ENCODE measurements at regions not wholly inside any gene's neighbourhood (a gene's known extent, or its start where the extent isn't known, plus 50 kb on each side); places are given as distances from the start of the nearest gene placed in this dataset.

DNA sequence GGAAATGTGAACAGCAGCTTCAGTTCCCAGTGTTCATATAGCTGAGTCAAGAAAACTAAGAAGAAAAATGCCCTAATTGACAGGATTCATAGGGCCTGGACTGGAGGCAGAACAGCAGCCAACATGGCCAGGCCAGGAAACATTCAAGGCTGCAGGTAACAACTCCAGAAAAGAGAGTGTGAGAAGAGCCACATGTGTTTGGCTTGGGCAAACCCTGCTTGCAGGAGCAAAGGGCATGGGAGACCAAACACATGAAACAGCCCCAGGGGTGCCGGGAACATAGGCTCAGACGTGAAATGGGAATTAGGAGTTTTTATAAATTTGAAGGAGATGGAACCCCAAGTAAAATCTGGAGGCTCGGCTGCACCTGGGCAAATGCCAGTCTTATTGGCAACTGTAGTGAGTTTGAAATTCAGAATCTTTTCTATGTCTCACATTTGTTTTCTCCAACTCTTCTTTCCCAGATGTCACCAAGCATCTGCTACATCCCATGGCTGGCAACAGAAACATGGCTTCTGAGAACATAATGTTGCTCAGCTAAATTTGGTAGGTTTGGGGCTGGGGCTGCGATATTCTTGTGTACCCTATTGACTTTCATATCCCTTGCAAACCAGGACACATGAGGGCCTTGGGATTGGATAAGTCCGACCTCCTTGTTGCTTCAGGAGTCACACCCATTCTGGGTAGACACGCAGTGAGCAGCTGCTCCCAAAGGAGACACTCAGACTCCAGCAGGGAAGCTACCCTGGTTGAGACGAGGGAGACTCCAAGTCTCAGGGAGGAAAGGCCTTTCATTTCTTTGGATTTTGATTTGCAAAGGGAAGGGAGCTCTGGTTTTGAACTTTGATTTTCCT lies 98.9 kb upstream of the CLSTN2 start:
- TF ChIP-seq, protein P1, sequence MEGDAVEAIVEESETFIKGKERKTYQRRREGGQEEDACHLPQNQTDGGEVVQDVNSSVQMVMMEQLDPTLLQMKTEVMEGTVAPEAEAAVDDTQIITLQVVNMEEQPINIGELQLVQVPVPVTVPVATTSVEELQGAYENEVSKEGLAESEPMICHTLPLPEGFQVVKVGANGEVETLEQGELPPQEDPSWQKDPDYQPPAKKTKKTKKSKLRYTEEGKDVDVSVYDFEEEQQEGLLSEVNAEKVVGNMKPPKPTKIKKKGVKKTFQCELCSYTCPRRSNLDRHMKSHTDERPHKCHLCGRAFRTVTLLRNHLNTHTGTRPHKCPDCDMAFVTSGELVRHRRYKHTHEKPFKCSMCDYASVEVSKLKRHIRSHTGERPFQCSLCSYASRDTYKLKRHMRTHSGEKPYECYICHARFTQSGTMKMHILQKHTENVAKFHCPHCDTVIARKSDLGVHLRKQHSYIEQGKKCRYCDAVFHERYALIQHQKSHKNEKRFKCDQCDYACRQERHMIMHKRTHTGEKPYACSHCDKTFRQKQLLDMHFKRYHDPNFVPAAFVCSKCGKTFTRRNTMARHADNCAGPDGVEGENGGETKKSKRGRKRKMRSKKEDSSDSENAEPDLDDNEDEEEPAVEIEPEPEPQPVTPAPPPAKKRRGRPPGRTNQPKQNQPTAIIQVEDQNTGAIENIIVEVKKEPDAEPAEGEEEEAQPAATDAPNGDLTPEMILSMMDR (IDR thresholded peaks at IDR 0.05), result no peak
- no peak for TF ChIP-seq ATF6 (CRISPR knock-in tag; IDR thresholded peaks at IDR 0.05)
- no peak for TF ChIP-seq JUN (CRISPR knock-in tag; IDR thresholded peaks at IDR 0.05)
- no peak for TF ChIP-seq CBFB (CRISPR knock-in tag; IDR thresholded peaks at IDR 0.05; ENCODE audit: low read depth)
- no peak for TF ChIP-seq MAX (CRISPR knock-in tag; IDR thresholded peaks at IDR 0.05)
- TF ChIP-seq, protein P2, sequence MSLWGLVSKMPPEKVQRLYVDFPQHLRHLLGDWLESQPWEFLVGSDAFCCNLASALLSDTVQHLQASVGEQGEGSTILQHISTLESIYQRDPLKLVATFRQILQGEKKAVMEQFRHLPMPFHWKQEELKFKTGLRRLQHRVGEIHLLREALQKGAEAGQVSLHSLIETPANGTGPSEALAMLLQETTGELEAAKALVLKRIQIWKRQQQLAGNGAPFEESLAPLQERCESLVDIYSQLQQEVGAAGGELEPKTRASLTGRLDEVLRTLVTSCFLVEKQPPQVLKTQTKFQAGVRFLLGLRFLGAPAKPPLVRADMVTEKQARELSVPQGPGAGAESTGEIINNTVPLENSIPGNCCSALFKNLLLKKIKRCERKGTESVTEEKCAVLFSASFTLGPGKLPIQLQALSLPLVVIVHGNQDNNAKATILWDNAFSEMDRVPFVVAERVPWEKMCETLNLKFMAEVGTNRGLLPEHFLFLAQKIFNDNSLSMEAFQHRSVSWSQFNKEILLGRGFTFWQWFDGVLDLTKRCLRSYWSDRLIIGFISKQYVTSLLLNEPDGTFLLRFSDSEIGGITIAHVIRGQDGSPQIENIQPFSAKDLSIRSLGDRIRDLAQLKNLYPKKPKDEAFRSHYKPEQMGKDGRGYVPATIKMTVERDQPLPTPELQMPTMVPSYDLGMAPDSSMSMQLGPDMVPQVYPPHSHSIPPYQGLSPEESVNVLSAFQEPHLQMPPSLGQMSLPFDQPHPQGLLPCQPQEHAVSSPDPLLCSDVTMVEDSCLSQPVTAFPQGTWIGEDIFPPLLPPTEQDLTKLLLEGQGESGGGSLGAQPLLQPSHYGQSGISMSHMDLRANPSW (CRISPR knock-in tag; conservative IDR thresholded peaks at IDR 0.05; ENCODE audit: low read depth), result no peak
- no peak for TF ChIP-seq FOXJ3 (CRISPR knock-in tag; IDR thresholded peaks at IDR 0.05; ENCODE audit: borderline replicate concordance)

Measured in WTC11 (cell line).